ENCODE measurements at regions not wholly inside any gene's neighbourhood (a gene's known extent, or its start where the extent isn't known, plus 50 kb on each side); places are given as distances from the start of the nearest gene placed in this dataset.

DNA sequence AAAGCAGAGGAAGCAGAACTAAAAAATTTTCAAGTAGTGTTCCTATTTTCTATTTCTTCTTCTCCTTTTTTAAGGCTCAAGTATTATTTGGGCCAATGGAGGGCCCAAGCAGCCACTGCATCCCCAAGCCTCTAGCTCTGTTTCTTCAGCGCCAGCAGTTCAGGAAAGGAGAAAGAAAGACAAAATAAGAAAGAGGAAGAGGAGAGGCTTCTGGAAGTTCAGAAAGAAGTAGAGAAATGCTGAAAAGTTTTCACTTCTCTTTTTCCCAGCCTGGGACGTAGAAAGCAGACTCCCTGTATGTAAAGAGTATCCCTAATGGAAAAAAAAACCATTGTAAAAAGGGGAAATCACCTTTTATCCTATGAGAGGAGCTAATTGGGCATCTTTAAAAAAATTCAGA is 165.5 kb upstream of the KLF12 start:
- H3F3A ChIP-seq (ENCODE audit: insufficient read depth, low read length): no peaks in the 10 kb centered on the region

DNA sequence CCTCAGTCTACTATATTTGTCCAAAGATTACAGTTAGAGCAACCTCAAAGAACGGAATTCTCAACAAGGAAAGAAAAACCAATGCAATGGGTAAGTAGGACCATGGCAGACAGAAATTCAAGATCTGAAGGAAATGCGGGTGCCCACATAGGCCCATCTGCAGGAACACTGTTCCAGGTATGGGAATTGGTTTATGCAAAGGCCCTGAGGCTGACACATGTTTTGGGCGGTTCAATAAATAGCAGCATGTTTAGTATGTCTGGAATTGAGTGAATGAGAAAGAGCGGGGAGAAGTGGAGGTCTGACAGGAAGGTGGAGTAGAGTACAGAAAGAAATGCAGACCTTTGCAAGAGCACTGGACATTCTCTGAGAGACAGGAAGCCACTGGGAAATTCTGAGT is 164.7 kb upstream of the KLF12 start:
- H3K27ac ChIP-seq (ENCODE audit: low read length): no peak overlapping the region
- no peaks in the 10 kb centered on the region for H3K36me3 ChIP-seq (replicated peaks; ENCODE audit: insufficient read depth, low read length)
- H3K9me2 ChIP-seq (replicated peaks; ENCODE audit: insufficient read depth, low read length): no peaks in the 10 kb centered on the region
- no peak overlapping the region for H3K4me3 ChIP-seq (ENCODE audit: low read length)
- H4K20me1 ChIP-seq (ENCODE audit: insufficient read depth, low read length): no peaks in the 10 kb centered on the region
- DNase-seq: no peak
- no peaks in the 10 kb centered on the region for H3K27me3 ChIP-seq (replicated peaks; ENCODE audit: insufficient read depth, low read length)
- H3K9ac ChIP-seq (ENCODE audit: low read length): no peak overlapping the region
- H3K79me2 ChIP-seq (ENCODE audit: low read length): no peaks in the 10 kb centered on the region
- no peak for TF ChIP-seq EZH2phosphoT487 (IDR thresholded peaks at IDR 0.05; ENCODE audit: low read length)
- TF ChIP-seq, protein P1, sequence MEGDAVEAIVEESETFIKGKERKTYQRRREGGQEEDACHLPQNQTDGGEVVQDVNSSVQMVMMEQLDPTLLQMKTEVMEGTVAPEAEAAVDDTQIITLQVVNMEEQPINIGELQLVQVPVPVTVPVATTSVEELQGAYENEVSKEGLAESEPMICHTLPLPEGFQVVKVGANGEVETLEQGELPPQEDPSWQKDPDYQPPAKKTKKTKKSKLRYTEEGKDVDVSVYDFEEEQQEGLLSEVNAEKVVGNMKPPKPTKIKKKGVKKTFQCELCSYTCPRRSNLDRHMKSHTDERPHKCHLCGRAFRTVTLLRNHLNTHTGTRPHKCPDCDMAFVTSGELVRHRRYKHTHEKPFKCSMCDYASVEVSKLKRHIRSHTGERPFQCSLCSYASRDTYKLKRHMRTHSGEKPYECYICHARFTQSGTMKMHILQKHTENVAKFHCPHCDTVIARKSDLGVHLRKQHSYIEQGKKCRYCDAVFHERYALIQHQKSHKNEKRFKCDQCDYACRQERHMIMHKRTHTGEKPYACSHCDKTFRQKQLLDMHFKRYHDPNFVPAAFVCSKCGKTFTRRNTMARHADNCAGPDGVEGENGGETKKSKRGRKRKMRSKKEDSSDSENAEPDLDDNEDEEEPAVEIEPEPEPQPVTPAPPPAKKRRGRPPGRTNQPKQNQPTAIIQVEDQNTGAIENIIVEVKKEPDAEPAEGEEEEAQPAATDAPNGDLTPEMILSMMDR (IDR thresholded peaks at IDR 0.05; ENCODE audit: low read length): no peak
- TF ChIP-seq EZH2 (optimal IDR thresholded peaks at IDR 0.05; ENCODE audit: low read depth, low read length): no peak
- no peaks in the 10 kb centered on the region for H3F3A ChIP-seq (ENCODE audit: insufficient read depth, low read length)
- H2AFZ ChIP-seq (ENCODE audit: low read length): no peak overlapping the region
- no peak overlapping the region for H3K4me2 ChIP-seq (ENCODE audit: low read depth, low read length)
- H3K9me3 ChIP-seq (replicated peaks; ENCODE audit: insufficient read depth, low read length): no peaks in the 10 kb centered on the region
- H3K4me1 ChIP-seq (ENCODE audit: low read length): no peaks in the 10 kb centered on the region

More for the DNA sequence above, 165.5 kb upstream of the KLF12 start:
- no peaks in the 10 kb centered on the region for H3K79me2 ChIP-seq (ENCODE audit: low read length)
- H3K9me2 ChIP-seq (replicated peaks; ENCODE audit: insufficient read depth, low read length): no peaks in the 10 kb centered on the region
- H2AFZ ChIP-seq (ENCODE audit: low read length): no peak overlapping the region
- H3K27me3 ChIP-seq (replicated peaks; ENCODE audit: insufficient read depth, low read length): no peaks in the 10 kb centered on the region
- no peaks in the 10 kb centered on the region for H3K9me3 ChIP-seq (replicated peaks; ENCODE audit: insufficient read depth, low read length)
- no peak overlapping the region for H3K4me3 ChIP-seq (ENCODE audit: low read length)
- DNase-seq: no peak
- H3K27ac ChIP-seq (ENCODE audit: low read length): no peak overlapping the region
- no peak for TF ChIP-seq EZH2phosphoT487 (IDR thresholded peaks at IDR 0.05; ENCODE audit: low read length)
- TF ChIP-seq EZH2 (optimal IDR thresholded peaks at IDR 0.05; ENCODE audit: low read depth, low read length): no peak
- TF ChIP-seq, protein P1 (IDR thresholded peaks at IDR 0.05; ENCODE audit: low read length): no peak
- H3K9ac ChIP-seq (ENCODE audit: low read length): no peak overlapping the region
- H3K4me2 ChIP-seq (ENCODE audit: low read depth, low read length): no peak overlapping the region
- no peaks in the 10 kb centered on the region for H3K36me3 ChIP-seq (replicated peaks; ENCODE audit: insufficient read depth, low read length)
- no peaks in the 10 kb centered on the region for H3K4me1 ChIP-seq (ENCODE audit: low read length)
- no peaks in the 10 kb centered on the region for H4K20me1 ChIP-seq (ENCODE audit: insufficient read depth, low read length)

DNA sequence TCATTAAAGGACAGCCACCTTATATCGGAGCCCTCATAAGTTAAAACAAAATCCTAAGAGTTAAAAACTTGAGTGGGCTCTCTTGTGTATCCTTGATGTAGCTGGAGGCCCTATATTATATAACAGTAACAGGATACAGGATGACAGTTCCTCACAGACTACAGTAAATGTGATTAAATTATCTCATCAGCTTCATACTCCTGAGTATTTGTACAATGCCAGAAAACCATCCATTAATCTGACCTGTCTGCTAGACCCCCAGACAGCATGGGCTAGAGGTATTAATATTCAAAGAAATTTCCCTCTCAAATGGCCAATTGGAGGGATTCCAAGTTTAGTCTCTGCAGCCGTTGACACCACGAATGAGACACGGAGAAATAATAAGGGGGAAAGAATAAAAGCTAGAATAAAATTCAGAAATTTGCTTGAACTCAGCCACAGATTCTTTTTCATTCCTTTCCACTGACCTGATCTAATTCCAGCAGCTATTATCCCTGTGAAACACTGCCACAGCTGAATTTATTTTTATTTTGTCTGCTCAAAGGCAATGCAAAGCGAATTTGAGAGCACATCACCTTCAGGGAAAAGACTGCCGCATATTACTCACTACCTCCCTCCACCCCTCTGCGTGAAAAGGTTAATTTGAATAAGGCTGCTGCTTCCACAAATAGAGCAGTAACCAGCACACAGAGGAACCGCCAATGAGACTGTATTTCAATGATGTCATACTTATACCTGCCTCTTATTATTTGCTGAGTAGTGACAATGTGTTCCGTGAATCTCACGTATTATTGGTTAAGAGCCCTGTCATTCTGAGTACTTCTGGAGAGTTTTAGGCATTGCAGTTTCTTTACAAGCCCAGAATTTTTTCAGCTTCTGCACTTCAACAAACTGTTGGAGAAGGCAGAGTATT is 155.9 kb upstream of the KLF12 start:
- Histone ChIP-seq H4K20me1 (ENCODE audit: insufficient read depth, low read length) (no peaks in the 10 kb centered on the region), H3K27me3 (replicated peaks; ENCODE audit: insufficient read depth, low read length) (no peaks in the 10 kb centered on the region), H3K27ac (ENCODE audit: low read length) (no peak overlapping the region), H3K9me3 (replicated peaks; ENCODE audit: insufficient read depth, low read length) (no peaks in the 10 kb centered on the region), H3K9me2 (replicated peaks; ENCODE audit: insufficient read depth, low read length) (no peaks in the 10 kb centered on the region), H3K36me3 (replicated peaks; ENCODE audit: insufficient read depth, low read length) (no peaks in the 10 kb centered on the region), H3K9ac (ENCODE audit: low read length) (peak overlapping the region; percentile 2; the same call in 1 of the 2 replicates), H3K4me3 (ENCODE audit: low read length) (peak overlapping the region; percentile 14; the same call in 1 of the 2 replicates), H2AFZ (ENCODE audit: low read length) (no peak overlapping the region), H3K79me2 (ENCODE audit: low read length) (no peaks in the 10 kb centered on the region), H3K4me2 (ENCODE audit: low read depth, low read length) (peak overlapping the region; percentile 40), H3K4me1 (ENCODE audit: low read length) (0 out of 2 replicates have a peak, but pooled peaks cover 10% of the 10 kb centered on the region), H3F3A (ENCODE audit: insufficient read depth, low read length) (no peaks in the 10 kb centered on the region)
- peak; percentile 91 for DNase-seq
- TF ChIP-seq EZH2 (optimal IDR thresholded peaks at IDR 0.05; ENCODE audit: low read depth, low read length) (no peak), EZH2phosphoT487 (IDR thresholded peaks at IDR 0.05; ENCODE audit: low read length) (no peak)
- TF ChIP-seq, protein P1 (IDR thresholded peaks at IDR 0.05; ENCODE audit: low read length): no peak
